ENCODE measurements at regions not wholly inside any gene's neighbourhood (a gene's known extent, or its start where the extent isn't known, plus 50 kb on each side); places are given as distances from the start of the nearest gene placed in this dataset.

DNA sequence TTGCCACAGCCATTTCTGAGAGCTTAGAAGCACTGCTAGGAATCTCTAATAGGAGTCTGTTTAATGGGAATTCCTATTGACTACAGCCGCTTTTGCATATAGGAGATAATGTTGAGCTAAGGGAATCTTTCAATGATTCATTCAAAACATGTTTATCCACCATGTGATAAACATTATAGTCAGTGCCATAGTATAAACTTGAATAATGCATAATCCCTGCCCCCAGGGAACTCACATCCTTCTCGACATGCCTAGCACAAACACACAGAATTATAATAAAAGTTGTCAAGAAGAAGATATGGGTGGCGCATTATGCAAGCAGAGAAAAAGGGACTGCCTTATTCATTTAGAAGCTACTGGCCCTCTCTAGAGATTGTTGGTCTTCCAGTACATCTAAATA lies 248.0 kb downstream of the DAD1 start:
- TF ChIP-seq GATA3 (IDR thresholded peaks at IDR 0.05; ENCODE audit: low read depth, low read length) (no peak), GATA2 (IDR thresholded peaks at IDR 0.05; ENCODE audit: low read depth, low read length) (no peak)
